HG02885 (cell line): ENCODE measurements at regions not wholly inside any gene's neighbourhood (a gene's known extent, or its start where the extent isn't known, plus 50 kb on each side); places are given as distances from the start of the nearest gene placed in this dataset.
"Not testable (repeated sequence)": the region's sequence is repeated elsewhere in the genome, so short reads cannot be mapped to it uniquely, and the experiment has no call there.

Experiments used
- ATAC-seq: cut with Tn5 transposase; IDR thresholded peaks from one replicate; pipeline ENCODE4 v1.9.1; 2021; ENCODE audit warnings: mild to moderate bottlenecking; ENCODE audit not compliant: unreplicated experiment, poor library complexity

DNA sequence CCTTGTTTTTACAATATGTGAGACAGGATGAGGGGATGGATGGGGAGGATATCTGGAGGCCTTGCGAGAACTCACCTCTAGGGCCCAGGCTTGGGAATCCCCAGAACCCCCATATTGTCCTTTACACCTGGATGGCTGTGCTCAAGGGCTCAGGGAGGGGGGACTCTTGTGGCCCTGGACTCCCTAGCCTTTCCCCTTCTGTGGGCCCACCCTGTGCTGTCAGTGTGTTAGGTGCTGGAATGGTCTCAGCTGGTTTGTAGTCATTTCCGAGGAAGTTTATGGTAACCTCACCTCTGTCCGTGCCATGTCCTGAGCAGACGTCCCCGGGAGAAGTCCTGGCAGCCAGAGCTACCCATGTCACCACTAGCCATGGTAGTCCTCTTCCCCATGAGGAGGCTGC, 158.3 kb downstream of the KCNJ18 start:
- not testable (repeated sequence) for ATAC-seq
